AG09319 (cell line): ENCODE measurements at regions not wholly inside any gene's neighbourhood (a gene's known extent, or its start where the extent isn't known, plus 50 kb on each side); places are given as distances from the start of the nearest gene placed in this dataset.

Experiments
- DNase-seq: peaks from one replicate; pipeline ENCODE4 v3.0.0-alpha.2; 2010; ENCODE audit warnings: low read depth; ENCODE audit errors: extremely low read depth
- TF ChIP-seq, protein P1 (sequence below): IDR thresholded peaks from 2 replicates; pipeline ENCODE4 v1.5.1; 2011; ENCODE audit warnings: low read depth, mild to moderate bottlenecking, inconsistent platforms, low read length, moderate library complexity

DNA sequence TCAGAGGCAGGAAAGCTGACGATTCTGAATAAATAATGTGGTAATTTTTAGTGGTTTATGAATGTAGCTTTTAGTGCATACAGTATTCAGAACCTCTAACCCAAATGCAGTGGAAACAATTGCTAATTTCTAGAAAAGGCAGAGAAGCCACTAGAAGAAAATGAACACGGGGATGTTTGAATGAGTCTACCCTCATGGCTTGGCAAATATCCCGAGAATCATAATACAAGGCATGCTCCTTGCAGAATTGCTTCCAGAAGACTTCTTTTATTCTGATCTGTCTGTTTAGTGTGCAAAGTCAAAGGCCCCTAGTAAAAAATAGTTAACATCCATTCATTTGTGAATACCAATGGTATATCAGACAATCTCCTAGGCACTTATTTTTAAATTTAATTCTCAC is 246.8 kb downstream of the LMO4 start:
- TF ChIP-seq, protein P1, sequence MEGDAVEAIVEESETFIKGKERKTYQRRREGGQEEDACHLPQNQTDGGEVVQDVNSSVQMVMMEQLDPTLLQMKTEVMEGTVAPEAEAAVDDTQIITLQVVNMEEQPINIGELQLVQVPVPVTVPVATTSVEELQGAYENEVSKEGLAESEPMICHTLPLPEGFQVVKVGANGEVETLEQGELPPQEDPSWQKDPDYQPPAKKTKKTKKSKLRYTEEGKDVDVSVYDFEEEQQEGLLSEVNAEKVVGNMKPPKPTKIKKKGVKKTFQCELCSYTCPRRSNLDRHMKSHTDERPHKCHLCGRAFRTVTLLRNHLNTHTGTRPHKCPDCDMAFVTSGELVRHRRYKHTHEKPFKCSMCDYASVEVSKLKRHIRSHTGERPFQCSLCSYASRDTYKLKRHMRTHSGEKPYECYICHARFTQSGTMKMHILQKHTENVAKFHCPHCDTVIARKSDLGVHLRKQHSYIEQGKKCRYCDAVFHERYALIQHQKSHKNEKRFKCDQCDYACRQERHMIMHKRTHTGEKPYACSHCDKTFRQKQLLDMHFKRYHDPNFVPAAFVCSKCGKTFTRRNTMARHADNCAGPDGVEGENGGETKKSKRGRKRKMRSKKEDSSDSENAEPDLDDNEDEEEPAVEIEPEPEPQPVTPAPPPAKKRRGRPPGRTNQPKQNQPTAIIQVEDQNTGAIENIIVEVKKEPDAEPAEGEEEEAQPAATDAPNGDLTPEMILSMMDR, result no peak

DNA sequence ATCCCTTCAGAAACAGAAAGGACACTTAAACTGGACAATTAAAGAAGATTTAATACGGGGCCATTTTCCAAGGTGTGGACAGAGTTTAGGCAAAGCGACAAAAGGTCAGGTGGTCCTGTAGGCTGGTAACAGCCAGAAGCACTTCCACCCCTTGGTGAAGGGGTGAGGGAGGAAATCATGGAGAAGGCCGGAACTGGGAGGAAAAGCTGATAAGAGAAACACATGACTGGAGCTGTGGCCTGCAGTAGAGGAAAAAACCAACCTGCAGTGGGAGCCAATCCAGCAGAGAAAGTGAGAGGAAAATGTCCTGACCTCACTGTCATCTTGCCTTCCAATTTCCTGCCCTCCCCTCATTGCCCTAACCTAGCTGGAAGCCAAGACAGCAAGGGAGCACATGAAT is 249.8 kb downstream of the LMO4 start:
- no peak for DNase-seq
- TF ChIP-seq, protein P1, result no peak

More for the DNA sequence above, 246.8 kb downstream of the LMO4 start:
- no peak for DNase-seq

DNA sequence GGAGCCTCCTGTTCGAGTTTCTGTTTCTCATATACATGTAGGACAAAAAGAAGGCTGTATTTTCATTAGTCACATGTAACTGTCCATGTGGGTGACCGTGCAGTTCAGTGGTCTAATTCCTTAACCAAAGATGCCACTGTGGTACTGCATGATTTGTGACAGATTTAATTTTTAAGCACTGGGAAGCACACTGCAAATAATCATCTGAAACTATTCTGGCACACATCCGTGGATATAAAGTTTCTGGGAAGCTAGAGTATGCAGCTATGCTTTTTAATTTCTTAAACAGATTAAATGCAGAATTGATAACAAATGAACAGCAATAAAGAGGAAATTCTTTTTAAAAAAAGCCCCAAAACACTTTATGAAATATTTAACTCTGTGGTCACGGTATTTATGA is 254.8 kb downstream of the LMO4 start:
- TF ChIP-seq, protein P1, result no peak
- no peak for DNase-seq

DNA sequence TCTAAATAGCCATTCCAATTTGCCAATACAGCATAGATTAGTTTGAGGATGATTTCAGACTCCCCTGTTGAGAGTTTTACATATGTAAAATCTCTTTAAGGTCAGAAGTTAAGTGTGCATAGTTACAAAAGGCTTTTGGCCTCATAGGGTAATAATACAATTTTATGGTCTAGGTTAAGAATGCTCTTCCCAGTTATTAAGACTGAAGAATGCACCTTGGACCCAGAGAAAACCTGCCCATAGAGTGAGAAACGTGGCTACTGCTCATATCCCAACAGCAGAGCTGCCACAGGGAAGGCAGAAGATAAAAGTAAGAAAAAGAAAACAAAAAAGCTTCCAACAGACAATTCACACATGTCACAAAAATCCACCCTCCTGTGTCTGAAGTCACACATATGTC is 255.9 kb downstream of the LMO4 start:
- no peak for DNase-seq
- TF ChIP-seq, protein P1, result no peak

DNA sequence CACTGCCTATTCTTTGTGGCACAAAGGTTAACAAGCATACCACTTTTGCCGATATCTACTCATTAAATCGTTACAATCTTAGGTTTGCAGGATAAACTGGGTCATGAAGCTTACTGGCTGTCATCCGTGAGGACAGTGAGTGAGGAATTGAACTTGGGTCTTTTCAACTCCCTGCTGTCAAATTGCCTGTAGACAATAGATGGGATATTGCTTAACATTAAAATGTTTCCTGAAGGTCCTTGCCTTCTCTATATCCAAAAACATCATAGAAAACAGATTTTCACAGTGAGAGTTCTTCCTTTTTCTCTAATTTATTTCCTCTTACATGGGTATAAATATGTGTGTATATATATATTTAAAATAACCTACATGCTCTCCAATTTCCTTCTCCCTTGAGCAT is 257.8 kb downstream of the LMO4 start:
- TF ChIP-seq, protein P1, result no peak
- DNase-seq, result no peak

DNA sequence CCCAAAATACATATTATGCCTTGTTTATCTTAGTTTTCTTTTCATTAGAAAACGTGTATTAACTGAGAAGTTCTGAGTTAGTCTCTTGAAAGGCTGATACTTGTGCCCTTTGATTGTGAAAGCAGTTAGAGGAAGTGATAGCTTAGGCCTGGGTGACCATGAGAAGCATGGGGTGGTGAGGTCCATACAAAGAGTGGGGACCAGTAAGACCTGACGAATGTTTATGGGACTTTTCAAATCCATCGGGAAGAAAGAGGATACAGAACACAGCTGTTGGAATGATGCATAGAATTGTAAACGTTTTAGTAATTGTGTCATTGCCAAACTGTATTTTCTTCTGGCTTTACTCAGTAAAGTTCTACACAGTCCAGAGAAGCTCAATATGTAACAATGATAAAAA is 259.8 kb downstream of the LMO4 start:
- no peak for DNase-seq
- TF ChIP-seq, protein P1, result no peak

DNA sequence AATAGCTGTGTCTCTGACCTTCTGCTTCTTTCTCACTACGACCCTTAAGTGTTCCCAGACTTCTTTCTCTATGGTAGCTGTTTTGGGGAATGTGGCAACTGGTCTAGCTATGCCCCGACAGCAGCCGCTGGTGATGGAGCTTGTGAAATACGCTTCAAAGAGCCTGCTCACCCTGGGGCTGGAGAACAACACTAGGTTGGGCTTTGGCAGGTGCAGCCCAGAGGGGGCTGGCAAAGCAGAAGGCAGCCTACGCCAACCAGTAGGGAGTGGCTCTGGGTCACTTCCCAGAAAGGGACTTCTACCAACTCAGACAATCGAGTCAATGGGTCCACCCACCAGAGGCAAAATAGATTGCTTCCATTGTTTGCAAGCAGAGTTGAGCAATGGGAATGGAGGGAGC is 262.8 kb downstream of the LMO4 start:
- TF ChIP-seq, protein P1, result no peak
- DNase-seq, result no peak

DNA sequence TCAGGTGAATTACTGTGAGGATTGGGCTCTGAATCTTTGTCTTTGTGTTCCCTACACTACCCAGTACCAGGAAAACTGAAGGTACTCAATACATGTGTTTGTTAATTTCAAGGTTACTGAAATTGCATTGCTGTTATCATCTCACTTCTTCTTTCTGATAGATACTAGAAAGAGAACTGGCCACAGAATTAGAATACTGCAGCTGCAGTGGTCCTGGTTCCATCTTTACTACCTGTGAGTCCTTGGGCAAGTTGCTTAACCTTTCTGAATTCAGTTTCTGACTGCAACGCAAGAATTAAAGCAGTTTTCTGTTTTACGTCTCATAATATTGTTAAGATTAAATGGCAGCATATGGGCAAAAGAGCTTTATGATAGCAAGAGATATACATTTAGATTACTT is 263.5 kb downstream of the LMO4 start:
- TF ChIP-seq, protein P1, result no peak

More for the DNA sequence above, 263.5 kb downstream of the LMO4 start:
- DNase-seq, result no peak
